AG04450 (cell line): ENCODE measurements at regions not wholly inside any gene's neighbourhood (a gene's known extent, or its start where the extent isn't known, plus 50 kb on each side); places are given as distances from the start of the nearest gene placed in this dataset.

Source experiments
- CTCF ChIA-PET: fragments of 300-600, 350-600 bp; formaldehyde crosslinking; extraction: SDS; loops from one replicate; lab custom pipeline; 2022; ENCODE audit warnings: antibody characterized with exemption, inconsistent platforms; lab: Charles Lee
- POLR2A ChIA-PET: fragments of 350-600 bp; formaldehyde crosslinking; extraction: SDS; loops from one replicate; lab custom pipeline; 2021; ENCODE audit warnings: antibody characterized with exemption, inconsistent platforms; lab: Yijun Ruan, JAX
- DNase-seq: peaks from one replicate; pipeline ENCODE4 v3.0.0-alpha.2; 2011; ENCODE audit warnings: low read depth, low spot score
- H3K27ac ChIP-seq: one replicate; pipeline ENCODE4 v1.5.1; 2012; ENCODE audit warnings: low read depth, low read length, control low read depth
- H3K27me3 ChIP-seq: one replicate; pipeline ENCODE4 v1.6.0; 2012; ENCODE audit warnings: low read length; ENCODE audit not compliant: control insufficient read depth, insufficient read depth
- H3K4me3 ChIP-seq: 2 replicates; pipeline ENCODE4 v1.5.1; 2011; ENCODE audit warnings: mild to moderate bottlenecking, low read depth, low read length, control low read depth
- H3K9me3 ChIP-seq: 2 replicates; pipeline ENCODE4 v1.5.1; 2012; ENCODE audit warnings: low read length; ENCODE audit not compliant: control insufficient read depth, insufficient read depth
- CTCF ChIP-seq: IDR thresholded peaks from 2 replicates; pipeline ENCODE4 v1.5.1; 2011; ENCODE audit warnings: low read depth, low read length, control low read depth, inconsistent platforms

GRCh38 chr11:28822576-28822975 lies 714.4 kb downstream of the METTL15 start:
- Histone ChIP-seq H3K4me3 (no peak overlapping the region), H3K27ac (no peak overlapping the region), H3K9me3 (peaks cover 2% of the 10 kb centered on the region; the same call in 1 of the 2 replicates), H3K27me3 (no peaks in the 10 kb centered on the region)
- ChIA-PET POLR2A (no interaction called here), CTCF (no interaction called here)
- TF ChIP-seq CTCF, result no peak
- no peak for DNase-seq

GRCh38 chr11:28820296-28820989 lies 712.3 kb downstream of the METTL15 start:
- TF ChIP-seq CTCF, result no peak

GRCh38 chr11:28819741-28820140 lies 711.6 kb downstream of the METTL15 start:
- POLR2A ChIA-PET, result interaction anchor here (0.9 kb wide), 1 partner anchor 62 kb away, joined by 3 read pairs; no protein-coding TSS in a partner anchor
- no peak for DNase-seq

More at GRCh38 chr11:28820296-28820989, 712.3 kb downstream of the METTL15 start:
- no peak for DNase-seq
- H3K4me3 ChIP-seq, result no peak overlapping the region
- ChIA-PET POLR2A (interaction anchor here (0.9 kb wide), 1 partner anchor 62 kb away, joined by 3 read pairs; no protein-coding TSS in a partner anchor), CTCF (interaction anchor here (0.6 kb wide), 1 partner anchor 16 kb away, joined by 4 read pairs; no protein-coding TSS in a partner anchor)
- H3K27ac ChIP-seq, result no peak overlapping the region
- H3K27me3 ChIP-seq, result no peaks in the 10 kb centered on the region
- H3K9me3 ChIP-seq, result no peaks in the 10 kb centered on the region

GRCh38 chr11:28815110-28815509 lies 706.9 kb downstream of the METTL15 start:
- Histone ChIP-seq H3K27ac (no peak overlapping the region), H3K4me3 (no peak overlapping the region), H3K27me3 (no peaks in the 10 kb centered on the region), H3K9me3 (no peaks in the 10 kb centered on the region)
- CTCF ChIA-PET, result no interaction called here
- no peak for DNase-seq
- no peak for TF ChIP-seq CTCF
- POLR2A ChIA-PET, result no interaction called here

More at GRCh38 chr11:28819741-28820140, 711.6 kb downstream of the METTL15 start:
- no peak overlapping the region for H3K27ac ChIP-seq
- H3K4me3 ChIP-seq, result no peak overlapping the region
- TF ChIP-seq CTCF, result no peak
- CTCF ChIA-PET, result interaction anchor here (0.5 kb wide), 1 partner anchor 508 kb away, joined by 4 read pairs; no protein-coding TSS in a partner anchor
- no peaks in the 10 kb centered on the region for H3K9me3 ChIP-seq
- H3K27me3 ChIP-seq, result no peaks in the 10 kb centered on the region

- ChIA-PET POLR2A (no interaction called here), CTCF (no interaction called here)
- no peak for TF ChIP-seq CTCF
- Histone ChIP-seq H3K9me3 (no peaks in the 10 kb centered on the region), H3K27ac (no peak overlapping the region), H3K27me3 (no peaks in the 10 kb centered on the region), H3K4me3 (no peak overlapping the region)
- DNase-seq, result no peak
Observed at GRCh38 chr11:28808771-28809170, 700.6 kb downstream of the METTL15 start.
